DMS114 treated with DMSO at 0.1 percent for 48 hours (cell line): ENCODE measurements at regions not wholly inside any gene's neighbourhood (a gene's known extent, or its start where the extent isn't known, plus 50 kb on each side); places are given as distances from the start of the nearest gene placed in this dataset.

Experiments used
- DNase-seq: peaks from one replicate; lab custom pipeline; 2025; ENCODE audit not compliant: unreplicated experiment; lab: John Stamatoyannopoulos, UW

- DNase-seq, result no peak
These were observed 56.5 kb upstream of the ANO4 start for GRCh38 chr12:100738086-100738485.

GRCh38 chr12:100741084-100741711 is 53.4 kb upstream of the ANO4 start:
- DNase-seq, result peak; percentile 15

- DNase-seq, result no peak
These were observed 51.5 kb upstream of the ANO4 start for GRCh38 chr12:100743060-100743459.
